Trophoblast cell (in vitro differentiated cells and primary cell): ENCODE measurements at regions not wholly inside any gene's neighbourhood (a gene's known extent, or its start where the extent isn't known, plus 50 kb on each side); places are given as distances from the start of the nearest gene placed in this dataset.
"Not testable (repeated sequence)": the region's sequence is repeated elsewhere in the genome, so short reads cannot be mapped to it uniquely, and the experiment has no call there.

Experiments used
- DNase-seq, 2 donors: peaks; one replicate each; pipeline ENCODE4 v3.0.0-alpha.2; 2016
- H2AFZ ChIP-seq: 2 replicates; pipeline ENCODE4 v1.6.1; 2013; ENCODE audit warnings: low read length, moderate library complexity, mild to moderate bottlenecking; ENCODE audit not compliant: insufficient read depth, poor library complexity
- H2AK5ac ChIP-seq: 2 replicates; pipeline ENCODE4 v1.6.1; 2013; ENCODE audit warnings: mild to moderate bottlenecking, low read length
- H2BK120ac ChIP-seq: 2 replicates; pipeline ENCODE4 v1.6.1; 2013; ENCODE audit warnings: low read length, mild to moderate bottlenecking, moderate library complexity; ENCODE audit not compliant: insufficient read depth, poor library complexity
- H2BK12ac ChIP-seq: 2 replicates; pipeline ENCODE4 v1.6.1; 2013; ENCODE audit warnings: mild to moderate bottlenecking, low read length, moderate library complexity
- H2BK5ac ChIP-seq: 2 replicates; pipeline ENCODE4 v1.6.1; 2013; ENCODE audit warnings: low read length, low read depth, moderate library complexity, mild to moderate bottlenecking; ENCODE audit not compliant: poor library complexity
- H3K14ac ChIP-seq: 2 replicates; pipeline ENCODE4 v1.6.1; 2013; ENCODE audit warnings: mild to moderate bottlenecking, low read length
- H3K18ac ChIP-seq: 2 replicates; pipeline ENCODE4 v1.6.1; 2013; ENCODE audit warnings: mild to moderate bottlenecking, low read length
- H3K23ac ChIP-seq: 2 replicates; pipeline ENCODE4 v1.6.1; 2013; ENCODE audit warnings: low read length
- H3K27ac ChIP-seq: 2 replicates; pipeline ENCODE4 v1.5.1; 2013; ENCODE audit warnings: low read depth, mild to moderate bottlenecking, inconsistent platforms, low read length, moderate library complexity
- H3K27me3 ChIP-seq: 2 replicates; pipeline ENCODE4 v1.6.1; 2013; ENCODE audit warnings: inconsistent platforms, mild to moderate bottlenecking, low read length, moderate library complexity; ENCODE audit not compliant: insufficient read depth
- H3K36me3 ChIP-seq, 2 experiments: 1 replicate in 1 of 2; 2 replicates in 1 of 2; pipeline ENCODE4 v1.6.1; 2013; ENCODE audit warnings: low read length in 2 of 2, mild to moderate bottlenecking in 2 of 2, moderate library complexity in 1 of 2; ENCODE audit not compliant: insufficient read depth in 2 of 2, control insufficient read depth in 1 of 2
- H3K4ac ChIP-seq: 2 replicates; pipeline ENCODE4 v1.6.1; 2013; ENCODE audit warnings: low read depth, mild to moderate bottlenecking, low read length, moderate library complexity
- H3K4me1 ChIP-seq, 2 experiments: 1 replicate in 1 of 2; 2 replicates in 1 of 2; pipeline ENCODE4 v1.6.1; 2013; ENCODE audit warnings: low read length in 2 of 2, mild to moderate bottlenecking in 2 of 2, moderate library complexity in 1 of 2; ENCODE audit not compliant: insufficient read depth in 2 of 2, control insufficient read depth in 1 of 2
- H3K4me2 ChIP-seq: 2 replicates; pipeline ENCODE4 v1.6.1; 2013; ENCODE audit warnings: inconsistent platforms, mild to moderate bottlenecking, low read length, moderate library complexity
- H3K4me3 ChIP-seq: 2 replicates; pipeline ENCODE4 v1.5.1; 2013; ENCODE audit warnings: mild to moderate bottlenecking, low read depth, low read length, inconsistent platforms
- H3K79me1 ChIP-seq: one replicate; pipeline ENCODE4 v1.6.1; 2013; ENCODE audit warnings: low read length
- H3K79me2 ChIP-seq: 2 replicates; pipeline ENCODE4 v1.6.1; 2013; ENCODE audit warnings: low read length, mild to moderate bottlenecking; ENCODE audit not compliant: control insufficient read depth, insufficient read depth, poor library complexity
- H3K9ac ChIP-seq: 2 replicates; pipeline ENCODE4 v1.6.1; 2013; ENCODE audit warnings: mild to moderate bottlenecking, low read length
- H3K9me3 ChIP-seq: 2 replicates; pipeline ENCODE4 v1.6.1; 2013; ENCODE audit warnings: low read depth, mild to moderate bottlenecking, control low read depth, inconsistent platforms, low read length; ENCODE audit not compliant: insufficient read depth
- H4K12ac ChIP-seq: 2 replicates; pipeline ENCODE4 v1.6.1; 2013; ENCODE audit warnings: low read depth, mild to moderate bottlenecking, low read length, moderate library complexity
- H4K8ac ChIP-seq: 2 replicates; pipeline ENCODE4 v1.6.1; 2013; ENCODE audit warnings: low read depth, mild to moderate bottlenecking, low read length, moderate library complexity
- H4K91ac ChIP-seq: one replicate; pipeline ENCODE4 v1.6.1; 2013; ENCODE audit warnings: low read depth, mild to moderate bottlenecking, low read length, moderate library complexity
- WGBS: extraction: QIAGEN DNeasy Blood & Tissue Kit; methylation state at CpG from one replicate; pipeline ENCODE4 v1.1.7; 2013; ENCODE audit warnings: missing lambda C conversion rate; ENCODE audit not compliant: insufficient read length, insufficient coverage; ENCODE audit errors: extremely low coverage; 5-methylcytosine and 5-hydroxymethylcytosine counted together

GRCh38 chr7:49614974-49615373 is 158.5 kb upstream of the VWC2 start:
- WGBS = no CpG with 5 or more reads among the region's 6 CpGs
- not testable (repeated sequence) for H3K23ac ChIP-seq, H3K9ac ChIP-seq

GRCh38 chr7:49618028-49618427 is 155.4 kb upstream of the VWC2 start:
- Histone ChIP-seq H3K4me2 (no peak overlapping the region), H4K8ac (no peak overlapping the region), H3K4ac (no peak overlapping the region), H3K4me3 (no peak overlapping the region), H3K14ac (no peak overlapping the region), H3K79me1 (no peaks in the 10 kb centered on the region), H2BK120ac (no peak overlapping the region), H3K36me3 (no peaks in the 10 kb centered on the region), H3K23ac (no peak overlapping the region), H3K4me1 (no peaks in the 10 kb centered on the region), H3K79me2 (no peaks in the 10 kb centered on the region), H2AK5ac (no peak overlapping the region), H3K18ac (no peak overlapping the region), H2BK12ac (no peak overlapping the region), H2AFZ (no peak overlapping the region), H3K9me3 (no peaks in the 10 kb centered on the region), H3K27me3 (no peaks in the 10 kb centered on the region), H2BK5ac (no peak overlapping the region), H4K12ac (no peak overlapping the region), H3K9ac (no peak overlapping the region), H4K91ac (no peak overlapping the region), H3K27ac (no peak overlapping the region)
- WGBS = no CpG with 5 or more reads among the region's 1 CpG
- DNase-seq = peak; percentile 33 to 37

More at GRCh38 chr7:49614974-49615373, 158.5 kb upstream of the VWC2 start:
- not testable (repeated sequence) for H2BK5ac ChIP-seq, H3K4me1 ChIP-seq, H4K8ac ChIP-seq, DNase-seq, H2BK120ac ChIP-seq, H3K79me2 ChIP-seq, H2BK12ac ChIP-seq, H3K4me2 ChIP-seq, H3K14ac ChIP-seq, H3K36me3 ChIP-seq, H4K12ac ChIP-seq, H3K27ac ChIP-seq, H3K4me3 ChIP-seq, H3K4ac ChIP-seq, H2AFZ ChIP-seq, H4K91ac ChIP-seq, H3K9me3 ChIP-seq, H3K79me1 ChIP-seq, H3K18ac ChIP-seq, H3K27me3 ChIP-seq, H2AK5ac ChIP-seq

- no peak overlapping the region for H3K4me2 ChIP-seq
- H3K18ac ChIP-seq = no peak overlapping the region
- WGBS = no CpG with 5 or more reads among the region's 3 CpGs
- no peak for DNase-seq
- H2BK120ac ChIP-seq = no peak overlapping the region
- H3K9ac ChIP-seq = no peak overlapping the region
- H2AFZ ChIP-seq = no peak overlapping the region
- H4K8ac ChIP-seq = no peak overlapping the region
- H2BK12ac ChIP-seq = no peak overlapping the region
- no peak overlapping the region for H3K23ac ChIP-seq
- no peak overlapping the region for H3K4me3 ChIP-seq
- no peak overlapping the region for H4K12ac ChIP-seq
- H3K36me3 ChIP-seq = no peaks in the 10 kb centered on the region
- no peaks in the 10 kb centered on the region for H3K9me3 ChIP-seq
- H4K91ac ChIP-seq = no peak overlapping the region
- H2AK5ac ChIP-seq = no peak overlapping the region
- H3K79me1 ChIP-seq = no peaks in the 10 kb centered on the region
- no peak overlapping the region for H3K14ac ChIP-seq
- H3K4ac ChIP-seq = no peak overlapping the region
- H2BK5ac ChIP-seq = no peak overlapping the region
- H3K4me1 ChIP-seq = peaks cover 4 to 6% of the 10 kb centered on the region in 2 experiments
- H3K27ac ChIP-seq = no peak overlapping the region
- no peaks in the 10 kb centered on the region for H3K27me3 ChIP-seq
- no peaks in the 10 kb centered on the region for H3K79me2 ChIP-seq
These were observed 149.5 kb upstream of the VWC2 start for GRCh38 chr7:49623943-49624342.

GRCh38 chr7:49624611-49625010 is 148.8 kb upstream of the VWC2 start:
- Histone ChIP-seq H2BK12ac (no peak overlapping the region), H2AFZ (no peak overlapping the region), H3K9ac (no peak overlapping the region), H3K4me2 (no peak overlapping the region), H4K8ac (no peak overlapping the region), H3K18ac (no peak overlapping the region), H3K23ac (no peak overlapping the region), H3K27ac (no peak overlapping the region), H3K4ac (no peak overlapping the region), H3K36me3 (no peaks in the 10 kb centered on the region), H3K79me1 (no peaks in the 10 kb centered on the region), H2BK5ac (no peak overlapping the region), H3K4me3 (no peak overlapping the region), H2AK5ac (no peak overlapping the region), H3K27me3 (no peaks in the 10 kb centered on the region), H4K12ac (no peak overlapping the region), H3K79me2 (no peaks in the 10 kb centered on the region), H3K9me3 (no peaks in the 10 kb centered on the region), H4K91ac (no peak overlapping the region), H3K4me1 (peaks cover 4 to 6% of the 10 kb centered on the region in 2 experiments), H2BK120ac (no peak overlapping the region), H3K14ac (no peak overlapping the region)
- DNase-seq = no peak
